ENCODE measurements at regions not wholly inside any gene's neighbourhood (a gene's known extent, or its start where the extent isn't known, plus 50 kb on each side); places are given as distances from the start of the nearest gene placed in this dataset.

- DNase-seq = peak in 6 of 7 donors; percentile 41 to 72 (median 58)
- Histone ChIP-seq H3K4me1 (replicated peaks in 1 of 2) (no peaks in the 10 kb centered on the region), H3K36me3 (replicated peaks in 1 of 2) (no peaks in the 10 kb centered on the region), H3K27ac (peak overlapping the region in 2 of 5 donors; percentile 26 to 72), H3K4me3 (no peak overlapping the region), H3K27me3 (no peaks in the 10 kb centered on the region), H3K9me3 (replicated peaks in 1 of 3) (no peaks in the 10 kb centered on the region)
- intact Hi-C loops (cut with DNase I) = no loop called here
- TF ChIP-seq CTCF (IDR thresholded peaks at IDR 0.05) (no peak), POLR2A (IDR thresholded peaks at IDR 0.05) (no peak)
- 63 to 70% (median 67%) methylated on average over 17 of the region's 17 CpGs for WGBS, 4 donors
Observed at GRCh38 chr15:70348581-70349344, 251.0 kb upstream of the TLE3 start.

GRCh38 chr15:70348226-70348543 is 250.5 kb upstream of the TLE3 start:
- intact Hi-C loops (cut with DNase I) = no loop called here
- TF ChIP-seq POLR2A (IDR thresholded peaks at IDR 0.05) (no peak), CTCF (IDR thresholded peaks at IDR 0.05) (no peak)
- H3K4me3 ChIP-seq = no peak overlapping the region
- DNase-seq = no peak
- H3K36me3 ChIP-seq (replicated peaks in 1 of 2) = no peaks in the 10 kb centered on the region
- 17 to 45% (median 41%) methylated on average over 2 of the region's 2 CpGs for WGBS, 4 donors
- no peaks in the 10 kb centered on the region for H3K27me3 ChIP-seq
- no peaks in the 10 kb centered on the region for H3K9me3 ChIP-seq (replicated peaks in 1 of 3)
- H3K27ac ChIP-seq = peak overlapping the region in 1 of 5 donors; percentile 69
- H3K4me1 ChIP-seq (replicated peaks in 1 of 2) = no peaks in the 10 kb centered on the region

GRCh38 chr15:70347321-70348225 is 249.9 kb upstream of the TLE3 start:
- TF ChIP-seq CTCF (IDR thresholded peaks at IDR 0.05) = no peak
- TF ChIP-seq POLR2A (IDR thresholded peaks at IDR 0.05) = no peak
- WGBS, 4 donors = 78 to 86% (median 83%) methylated on average over 7 of the region's 7 CpGs
- no peak for DNase-seq
- Histone ChIP-seq H3K4me3 (no peak overlapping the region), H3K4me1 (replicated peaks in 1 of 2) (no peaks in the 10 kb centered on the region), H3K9me3 (replicated peaks in 1 of 3) (no peaks in the 10 kb centered on the region), H3K36me3 (replicated peaks in 1 of 2) (no peaks in the 10 kb centered on the region), H3K27me3 (no peaks in the 10 kb centered on the region), H3K27ac (no peak overlapping the region)
- intact Hi-C loops (cut with DNase I) = no loop called here

GRCh38 chr15:70345251-70346019 is 247.7 kb upstream of the TLE3 start:
- no peaks in the 10 kb centered on the region for H3K27me3 ChIP-seq
- no peaks in the 10 kb centered on the region for H3K9me3 ChIP-seq (replicated peaks in 1 of 3)
- no peaks in the 10 kb centered on the region for H3K36me3 ChIP-seq (replicated peaks in 1 of 2)
- WGBS, 4 donors = 85 to 92% (median 87%) methylated on average over 6 to 7 of the region's 7 CpGs
- H3K4me1 ChIP-seq (replicated peaks in 1 of 2) = peaks cover 0 to 6% of the 10 kb centered on the region in 2 donors
- H3K4me3 ChIP-seq = no peak overlapping the region
- TF ChIP-seq POLR2A (IDR thresholded peaks at IDR 0.05) = no peak
- intact Hi-C loops (cut with DNase I) = no loop called here
- H3K27ac ChIP-seq = no peak overlapping the region
- no peak for DNase-seq
